Esophagus muscularis mucosa (tissue), 4 donors: ENCODE measurements at regions not wholly inside any gene's neighbourhood (a gene's known extent, or its start where the extent isn't known, plus 50 kb on each side); places are given as distances from the start of the nearest gene placed in this dataset.

Experiments used
- DNase-seq: peaks from one replicate; pipeline ENCODE4 v3.0.0-alpha.2; 2017; ENCODE audit errors: extremely low spot score
- H3K27ac ChIP-seq, 4 donors: fragments of 200-600 bp; sonication (generic); replicated peaks in 1 of 4; 1 replicate in 3 of 4; 2 replicates in 1 of 4; pipeline ENCODE4 v1.5.1; 2016 to 2019; ENCODE audit warnings: mild to moderate bottlenecking in 1 of 4
- H3K27me3 ChIP-seq, 4 donors: fragments of 200-600 bp; sonication (generic); one replicate each; pipeline versions ENCODE4 v1.5.1 to v1.6.0; 2016 to 2019
- H3K36me3 ChIP-seq, 4 donors: fragments of 200-600 bp; sonication (generic); one replicate each; pipeline ENCODE4 v1.5.1; 2016 to 2019
- H3K4me1 ChIP-seq, 4 donors: fragments of 200-600 bp; sonication (generic); one replicate each; pipeline ENCODE4 v1.5.1; 2016 to 2019
- H3K4me3 ChIP-seq, 4 donors: fragments of 200-600 bp; sonication (generic); 1 replicate in 2 of 4; 2 replicates in 2 of 4; pipeline ENCODE4 v1.5.1; 2016 to 2019; ENCODE audit warnings: mild to moderate bottlenecking in 4 of 4, moderate library complexity in 1 of 4
- H3K9me3 ChIP-seq, 4 donors: fragments of 200-600 bp; sonication (generic); 1 replicate in 3 of 4; 2 replicates in 1 of 4; pipeline ENCODE4 v1.5.1; 2016 to 2019
- CTCF ChIP-seq, 3 experiments: fragments of 200-600 bp in 2 of 3; fragments of 450-650 bp in 1 of 3; sonication (generic) in 2 of 3; IDR thresholded peaks; one replicate each; pipeline ENCODE4 v1.5.1; 2017 to 2019; ENCODE audit warnings: antibody characterized with exemption in 3 of 3, mild to moderate bottlenecking in 2 of 3, moderate library complexity in 1 of 3
- EP300 ChIP-seq: sonication (generic); formaldehyde crosslinking; IDR thresholded peaks from one replicate; pipeline ENCODE4 v1.6.1; 2017; ENCODE audit warnings: antibody characterized with exemption
- POLR2A ChIP-seq: fragments of 450-650 bp; IDR thresholded peaks from one replicate; pipeline ENCODE4 v1.6.1; 2017; ENCODE audit warnings: antibody characterized with exemption, moderate library complexity, mild to moderate bottlenecking, low read depth
- POLR2AphosphoS5 ChIP-seq, 2 donors: sonication (generic); formaldehyde crosslinking; IDR thresholded peaks; one replicate each; pipeline ENCODE4 v1.6.1; 2017; ENCODE audit warnings: antibody characterized with exemption in 2 of 2
- WGBS: methylation state at CpG from one replicate; pipeline ENCODE4 v1.1.5; 2018; 5-methylcytosine and 5-hydroxymethylcytosine counted together
- intact Hi-C: fragments of 100-400 bp; cut with DNase I; formaldehyde crosslinking; loops from one replicate; pipeline ENCODE4 v1.15.1; 2023

- no peaks in the 10 kb centered on the region for H3K36me3 ChIP-seq
- H3K27me3 ChIP-seq: no peaks in the 10 kb centered on the region
- no peak for DNase-seq
- no peaks in the 10 kb centered on the region for H3K4me1 ChIP-seq
- 51% methylated on average over 5 of the region's 5 CpGs for WGBS
- H3K4me3 ChIP-seq: no peak overlapping the region
- TF ChIP-seq CTCF (IDR thresholded peaks at IDR 0.05): peak in 1 of 3 experiments; percentile 11
- TF ChIP-seq EP300: no peak
- intact Hi-C loops: no loop called here
- H3K9me3 ChIP-seq: no peaks in the 10 kb centered on the region
- H3K27ac ChIP-seq: no peak overlapping the region
These were observed 297.8 kb upstream of the FAM241A start for GRCh38 chr4:111847296-111848008.

GRCh38 chr4:111849746-111850284 lies 295.4 kb upstream of the FAM241A start:
- H3K36me3 ChIP-seq: no peaks in the 10 kb centered on the region
- TF ChIP-seq POLR2A (no peak), POLR2AphosphoS5 (IDR thresholded peaks at IDR 0.05) (no peak), CTCF (IDR thresholded peaks at IDR 0.05) (no peak), EP300 (no peak)
- no peaks in the 10 kb centered on the region for H3K27me3 ChIP-seq
- H3K27ac ChIP-seq: no peak overlapping the region
- H3K4me3 ChIP-seq: no peak overlapping the region
- 75% methylated on average over 1 of the region's 1 CpG for WGBS
- intact Hi-C loops: no loop called here
- H3K4me1 ChIP-seq: no peaks in the 10 kb centered on the region
- no peaks in the 10 kb centered on the region for H3K9me3 ChIP-seq
- DNase-seq: no peak

GRCh38 chr4:111854494-111855087 lies 290.7 kb upstream of the FAM241A start:
- H3K9me3 ChIP-seq: no peaks in the 10 kb centered on the region
- H3K4me3 ChIP-seq: no peak overlapping the region
- H3K27me3 ChIP-seq: no peaks in the 10 kb centered on the region
- intact Hi-C loops: no loop called here
- DNase-seq: no peak
- H3K4me1 ChIP-seq: no peaks in the 10 kb centered on the region
- no peak overlapping the region for H3K27ac ChIP-seq
- 3% methylated on average over 1 of the region's 1 CpG for WGBS
- TF ChIP-seq CTCF (IDR thresholded peaks at IDR 0.05) (peak; percentile 29 to 59 (median 34)), EP300 (no peak)
- H3K36me3 ChIP-seq: no peaks in the 10 kb centered on the region

GRCh38 chr4:111855308-111855707 lies 289.9 kb upstream of the FAM241A start:
- Histone ChIP-seq H3K9me3 (no peaks in the 10 kb centered on the region), H3K36me3 (no peaks in the 10 kb centered on the region), H3K4me1 (no peaks in the 10 kb centered on the region), H3K27me3 (no peaks in the 10 kb centered on the region), H3K27ac (no peak overlapping the region), H3K4me3 (no peak overlapping the region)
- DNase-seq: no peak
- TF ChIP-seq POLR2AphosphoS5 (IDR thresholded peaks at IDR 0.05) (no peak), EP300 (no peak), CTCF (IDR thresholded peaks at IDR 0.05) (no peak)
- intact Hi-C loops: no loop called here
- 88% methylated on average over 1 of the region's 1 CpG for WGBS

- intact Hi-C loops: no loop called here
- no peaks in the 10 kb centered on the region for H3K4me1 ChIP-seq
- no peaks in the 10 kb centered on the region for H3K9me3 ChIP-seq
- TF ChIP-seq POLR2AphosphoS5 (IDR thresholded peaks at IDR 0.05): no peak
- no peak for TF ChIP-seq CTCF (IDR thresholded peaks at IDR 0.05)
- TF ChIP-seq EP300: no peak
- TF ChIP-seq POLR2A: no peak
- no peak overlapping the region for H3K27ac ChIP-seq
- 39% methylated on average over 4 of the region's 4 CpGs for WGBS
- H3K27me3 ChIP-seq: no peaks in the 10 kb centered on the region
- no peaks in the 10 kb centered on the region for H3K36me3 ChIP-seq
- no peak for DNase-seq
- no peak overlapping the region for H3K4me3 ChIP-seq
These were observed 281.2 kb upstream of the FAM241A start for GRCh38 chr4:111864066-111864465.
